GM18858 (cell line): ENCODE measurements at regions not wholly inside any gene's neighbourhood (a gene's known extent, or its start where the extent isn't known, plus 50 kb on each side); places are given as distances from the start of the nearest gene placed in this dataset.
"Not testable (repeated sequence)": the region's sequence is repeated elsewhere in the genome, so short reads cannot be mapped to it uniquely, and the experiment has no call there.

ENCODE experiments used
- ATAC-seq: cut with Tn5 transposase; IDR thresholded peaks from one replicate; pipeline ENCODE4 v1.9.1; 2021; ENCODE audit not compliant: unreplicated experiment

DNA sequence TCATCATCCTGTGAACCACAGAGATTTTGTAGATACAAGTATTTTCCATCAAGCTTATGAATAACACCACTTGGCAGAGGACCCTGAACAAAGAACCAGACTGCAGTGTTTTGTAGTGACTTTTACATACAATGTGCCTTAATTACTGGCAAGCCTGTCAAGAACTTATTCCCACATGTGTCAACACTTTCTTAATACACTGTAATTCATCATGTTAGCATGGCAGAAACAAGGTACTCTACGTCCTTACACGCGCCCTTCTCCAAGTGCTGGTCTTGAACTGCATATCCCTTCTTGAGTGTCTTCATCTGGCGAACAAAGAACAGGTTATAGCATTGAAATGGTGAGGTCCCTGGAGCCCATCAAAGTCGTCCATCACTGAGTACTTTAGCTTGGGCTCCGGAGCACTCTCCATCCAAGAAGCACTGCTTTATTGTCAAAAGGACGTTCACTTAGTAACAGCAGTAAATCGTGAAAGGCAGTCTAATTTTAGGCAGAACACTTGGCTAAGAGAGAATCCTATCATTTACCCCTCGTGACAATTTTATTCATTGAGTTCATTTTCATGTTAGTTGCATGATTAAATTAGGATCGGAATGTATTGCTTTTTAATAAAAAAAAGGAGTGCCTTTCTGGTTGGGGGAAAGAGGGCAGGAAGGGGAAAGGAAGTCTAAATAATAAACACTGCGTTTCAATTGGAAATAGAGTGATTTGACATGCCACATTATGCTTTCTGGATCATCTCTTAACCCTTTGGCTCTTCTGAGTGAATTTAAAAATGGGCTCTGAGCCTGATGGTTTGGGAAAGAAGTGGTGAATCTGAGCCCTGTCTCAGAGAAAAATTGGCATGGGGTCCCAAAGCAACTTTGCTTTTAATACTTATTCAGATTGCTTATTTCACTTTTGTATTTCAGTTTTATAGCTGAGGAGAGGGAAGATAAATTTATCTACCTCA lies 376.1 kb downstream of the DLEU7 start:
- no peak for ATAC-seq

DNA sequence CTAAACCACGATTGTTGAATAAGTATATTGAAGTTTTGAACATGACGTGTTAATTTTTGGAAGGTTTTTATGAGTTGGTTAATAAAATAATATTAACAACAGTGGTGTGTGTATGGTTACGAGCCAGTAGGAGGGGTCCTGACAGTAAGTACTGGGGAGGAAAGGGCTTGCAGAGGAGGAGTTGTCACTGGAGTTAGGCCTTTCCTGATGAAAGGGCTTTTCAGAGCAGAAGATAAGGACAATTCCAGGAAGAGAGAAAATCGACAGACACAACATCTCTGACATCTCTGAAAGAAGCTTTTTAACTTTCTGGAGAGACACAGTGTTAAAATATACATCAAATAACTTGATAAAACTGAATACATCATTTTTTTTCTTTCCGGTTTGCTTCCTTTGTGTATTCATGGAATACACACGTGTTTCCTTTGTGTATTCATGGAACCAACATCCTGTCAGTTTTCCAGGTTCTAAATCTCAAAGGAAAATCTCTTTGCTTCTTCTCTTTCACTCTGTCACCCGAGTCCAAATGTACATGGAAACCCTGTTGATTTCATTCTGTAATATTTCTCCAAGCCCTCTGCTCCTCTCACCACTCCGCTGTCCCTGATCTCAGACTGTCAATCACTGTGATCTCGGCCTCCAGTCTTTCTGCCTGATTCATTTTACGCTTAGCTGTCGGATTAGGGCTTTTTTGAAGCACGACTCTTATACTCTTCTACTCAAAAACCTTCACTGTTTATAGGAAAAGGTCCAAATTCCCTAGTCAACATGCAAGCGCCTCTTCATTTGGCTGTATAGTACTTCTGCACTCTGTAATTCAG lies 374.4 kb downstream of the DLEU7 start:
- no peak for ATAC-seq

DNA sequence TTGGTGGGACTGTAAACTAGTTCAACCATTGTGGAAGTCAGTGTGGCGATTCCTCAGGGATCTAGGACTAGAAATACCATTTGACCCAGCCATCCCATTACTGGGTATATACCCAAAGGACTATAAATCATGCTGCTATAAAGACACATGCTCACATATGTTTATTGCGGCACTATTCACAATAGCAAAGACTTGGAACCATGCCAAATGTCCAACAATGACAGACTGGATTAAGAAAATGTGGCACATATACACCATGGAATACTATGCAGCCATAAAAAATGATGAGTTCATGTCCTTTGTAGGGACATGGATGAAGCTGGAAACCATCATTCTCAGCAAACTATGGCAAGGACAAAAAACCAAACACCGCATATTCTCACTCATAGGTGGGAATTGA lies 370.4 kb downstream of the DLEU7 start:
- not testable (repeated sequence) for ATAC-seq

DNA sequence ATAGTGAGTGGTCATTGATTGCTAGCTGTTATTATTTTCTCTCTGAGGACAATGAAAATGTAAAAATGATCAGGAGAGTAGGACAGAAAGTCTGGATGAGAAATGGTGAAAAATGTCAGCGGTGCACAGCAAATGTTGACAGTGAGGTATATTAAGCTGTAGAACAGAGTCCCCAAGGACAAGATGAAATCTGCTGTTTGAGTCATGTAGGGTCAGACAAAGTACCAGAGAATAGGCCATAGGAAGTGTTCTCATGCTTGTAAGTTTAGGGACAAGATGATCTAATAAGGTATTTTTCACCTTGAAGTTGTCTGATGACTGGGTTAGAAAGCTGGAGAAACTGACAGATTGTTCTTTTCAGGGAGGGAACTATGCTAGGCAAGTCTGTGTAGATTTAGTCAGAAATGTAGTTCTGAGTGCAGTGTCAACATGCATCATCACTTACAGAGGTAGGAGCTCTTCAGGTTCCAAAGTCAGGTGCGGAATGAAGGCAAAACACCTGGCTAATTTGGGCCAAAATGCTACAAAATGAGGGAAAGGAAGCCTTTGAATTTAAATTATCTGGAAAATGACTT lies 369.3 kb downstream of the DLEU7 start:
- no peak for ATAC-seq

DNA sequence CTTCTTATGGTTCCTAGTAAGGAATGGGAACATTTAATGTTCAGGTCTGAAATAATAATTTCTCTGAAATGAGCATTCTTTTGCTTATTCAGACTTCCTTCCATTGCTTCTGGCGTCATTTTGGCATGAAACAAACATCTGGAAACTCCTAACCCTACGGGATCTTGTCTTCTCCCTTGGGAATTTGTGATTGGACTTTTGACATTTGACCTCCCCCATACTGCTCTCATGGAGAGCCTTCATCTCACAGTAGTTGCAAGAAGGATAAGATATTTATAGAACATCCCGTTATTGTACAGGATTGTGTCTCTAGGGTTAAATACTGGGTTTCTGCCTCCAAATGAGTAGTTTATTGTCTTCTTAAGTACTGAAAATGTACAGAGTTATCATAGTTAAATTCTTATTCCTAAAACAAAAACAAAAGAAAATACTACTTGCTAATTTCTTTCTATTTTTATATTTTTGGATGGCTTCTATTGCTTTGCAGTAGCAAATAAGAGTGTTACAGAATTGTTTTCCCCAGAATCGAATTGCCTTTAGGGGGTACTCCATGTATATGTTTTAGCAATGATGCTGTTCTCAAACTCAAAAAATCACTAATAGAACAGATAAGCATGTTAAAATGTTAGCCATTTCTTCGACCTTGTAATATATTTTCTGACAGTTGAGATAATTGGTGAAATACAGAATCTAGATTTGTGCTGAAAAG lies 366.8 kb downstream of the DLEU7 start:
- no peak for ATAC-seq

DNA sequence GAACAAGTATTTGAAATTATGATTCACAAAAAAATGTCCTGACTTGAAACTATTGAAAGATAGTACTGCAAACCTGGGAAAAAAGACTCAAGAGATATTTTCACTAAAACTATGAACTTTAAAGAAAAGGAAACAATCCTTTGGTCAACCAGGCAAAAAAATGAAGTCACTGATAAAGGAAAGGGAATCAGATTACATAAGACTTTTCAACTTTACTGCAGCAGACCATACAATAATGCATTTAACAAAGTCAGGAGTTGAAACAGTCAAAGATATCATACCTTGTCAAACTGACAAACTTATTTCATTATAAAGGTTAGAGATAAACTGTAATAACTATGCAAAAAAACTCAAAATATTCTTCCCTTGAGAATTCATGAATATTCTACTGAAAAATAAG lies 361.6 kb downstream of the DLEU7 start:
- no peak for ATAC-seq

DNA sequence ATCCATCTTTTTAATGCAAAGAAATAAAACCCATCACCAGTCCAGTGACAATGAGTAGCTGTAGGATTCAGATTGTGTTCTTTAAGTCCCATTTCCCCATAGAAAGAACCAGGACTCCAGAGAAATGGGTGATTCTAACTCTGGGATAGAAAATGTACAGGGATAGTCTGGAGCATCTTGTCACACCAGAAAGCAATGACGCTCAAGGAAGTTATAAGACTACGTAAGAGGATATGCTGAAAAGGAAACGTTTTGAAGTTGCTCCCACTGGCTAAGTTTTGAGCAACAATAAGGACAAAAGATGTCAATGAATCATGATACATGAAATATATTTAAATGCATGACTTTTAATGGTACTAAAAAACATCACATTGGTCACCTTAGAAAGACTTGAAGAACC lies 360.1 kb downstream of the DLEU7 start:
- no peak for ATAC-seq

DNA sequence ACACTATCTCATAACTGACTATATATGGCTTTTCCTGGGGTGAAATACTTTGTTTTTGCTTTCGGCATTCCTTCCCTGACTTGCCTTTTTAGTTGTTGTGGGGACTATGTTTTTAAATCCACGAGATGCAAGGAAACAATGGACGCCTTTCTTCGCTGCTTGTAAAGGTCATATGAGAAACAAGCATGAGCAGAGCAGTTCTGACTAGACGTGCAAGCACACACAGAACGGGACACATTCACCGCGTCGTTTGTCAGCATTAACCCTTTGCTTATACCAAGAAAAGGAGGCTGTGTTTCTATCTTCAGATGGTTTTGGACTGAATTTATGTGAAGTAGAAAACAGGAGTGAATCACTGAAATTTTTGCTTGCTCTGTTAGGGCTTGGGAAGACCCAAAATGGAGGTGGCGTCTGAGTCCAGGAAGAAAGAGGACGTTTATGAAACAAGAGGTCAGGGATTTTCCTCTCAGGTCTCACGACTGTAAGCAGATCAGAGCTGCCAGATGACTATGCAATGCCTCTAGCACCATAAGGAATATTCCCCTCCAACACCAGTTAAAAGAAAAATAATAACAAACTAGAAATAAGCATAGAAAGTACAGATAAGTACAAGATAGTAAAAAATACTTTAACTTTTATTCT lies 358.9 kb downstream of the DLEU7 start:
- ATAC-seq = no peak

DNA sequence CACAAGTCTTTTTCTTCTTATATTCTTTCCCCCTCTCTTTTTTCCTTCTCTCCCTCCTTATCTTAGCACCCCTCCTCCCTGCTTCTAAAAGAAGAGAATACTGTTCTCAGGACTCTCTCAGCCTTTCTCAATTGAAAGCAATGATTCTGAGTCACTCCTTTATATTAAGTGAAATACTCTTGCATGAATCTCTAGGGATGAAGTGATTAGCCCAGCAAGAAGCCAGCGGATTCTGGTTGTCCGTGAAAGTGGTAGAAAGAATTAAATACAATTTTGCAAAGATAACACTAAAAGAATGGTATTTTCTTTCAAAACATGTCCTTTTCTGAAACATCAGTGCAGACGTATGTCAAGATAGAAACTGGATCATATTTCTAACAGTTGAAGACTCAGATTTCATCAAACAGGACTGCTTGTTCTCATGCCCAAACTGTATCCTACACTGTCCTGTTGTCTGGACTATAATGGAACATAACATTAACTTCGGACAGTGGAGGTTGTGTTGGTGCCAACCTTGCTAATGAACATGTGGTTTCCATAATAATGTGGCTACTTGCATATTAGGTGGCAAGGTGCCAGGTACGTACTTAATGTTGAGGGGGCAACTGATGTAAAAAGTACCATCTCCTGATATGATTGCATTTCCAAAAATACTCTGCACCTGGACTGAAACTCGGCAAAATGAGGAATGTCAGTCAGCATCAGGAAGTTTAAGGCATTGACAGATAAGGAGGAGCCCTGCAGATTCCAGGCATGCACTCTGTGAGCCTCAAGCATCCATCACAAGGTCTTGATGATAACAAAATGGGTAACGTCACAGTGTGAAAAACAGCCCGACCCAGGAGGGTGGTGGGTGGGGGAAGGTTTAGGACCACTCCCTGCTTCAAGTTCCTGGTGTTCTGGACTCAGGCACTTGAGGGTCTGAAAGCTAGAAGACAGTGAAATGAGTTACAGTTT lies 357.2 kb downstream of the DLEU7 start:
- no peak for ATAC-seq

DNA sequence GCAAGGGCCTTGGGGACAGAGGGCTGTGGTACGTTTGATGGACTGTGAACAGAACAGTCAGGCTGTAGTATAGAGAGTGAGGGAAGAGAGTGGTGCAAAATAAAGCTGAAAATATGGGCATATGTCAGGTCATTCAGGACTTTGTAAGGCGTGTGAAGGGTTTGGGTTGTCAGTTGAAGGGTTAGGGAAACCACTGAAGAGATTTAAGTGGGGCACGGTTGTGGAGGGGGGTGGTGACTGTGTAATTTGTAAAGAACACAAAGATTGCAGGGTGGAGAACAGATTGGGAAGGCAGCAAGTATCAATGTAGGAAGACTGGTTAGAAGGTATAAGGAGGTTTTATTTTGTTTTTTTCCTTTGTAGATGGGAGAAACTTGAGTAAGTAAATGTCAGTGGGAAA lies 349.8 kb downstream of the DLEU7 start:
- ATAC-seq = no peak

DNA sequence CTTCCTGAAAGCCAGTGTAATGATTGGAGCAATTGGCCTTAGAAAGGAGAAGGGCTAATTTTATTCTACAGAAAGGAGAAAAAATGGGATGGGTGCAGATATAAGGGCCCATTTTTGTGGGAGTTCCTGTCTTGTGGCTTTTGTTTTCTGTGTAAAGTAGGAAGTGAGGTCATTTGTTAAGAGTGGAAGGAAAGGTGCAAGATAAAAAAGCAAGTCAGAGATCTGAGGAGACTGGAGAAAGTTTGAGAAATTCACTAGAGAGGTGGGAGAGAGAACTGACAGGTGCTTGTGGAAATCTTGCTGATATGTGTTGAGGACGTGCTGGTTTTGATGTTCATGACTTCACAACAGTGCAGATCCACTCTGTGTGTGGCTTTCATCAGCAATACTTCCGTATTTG lies 349.4 kb downstream of the DLEU7 start:
- no peak for ATAC-seq

DNA sequence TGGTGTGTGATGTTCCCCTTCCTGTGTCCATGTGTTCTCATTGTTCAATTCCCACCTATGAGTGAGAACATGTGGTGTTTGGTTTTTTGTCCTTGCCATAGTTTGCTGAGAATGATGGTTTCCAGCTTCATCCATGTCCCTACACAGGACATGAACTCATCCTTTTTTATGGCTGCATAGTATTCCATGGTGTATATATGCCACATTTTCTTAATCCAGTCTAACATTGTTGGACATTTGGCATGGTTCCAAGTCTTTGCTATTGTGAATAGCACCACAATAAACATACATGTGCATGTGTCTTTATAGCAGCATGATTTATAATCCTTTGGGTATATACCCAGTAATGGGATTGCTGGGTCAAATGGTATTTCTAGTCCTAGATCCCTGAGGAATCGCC lies 340.3 kb downstream of the DLEU7 start:
- ATAC-seq = not testable (repeated sequence)

DNA sequence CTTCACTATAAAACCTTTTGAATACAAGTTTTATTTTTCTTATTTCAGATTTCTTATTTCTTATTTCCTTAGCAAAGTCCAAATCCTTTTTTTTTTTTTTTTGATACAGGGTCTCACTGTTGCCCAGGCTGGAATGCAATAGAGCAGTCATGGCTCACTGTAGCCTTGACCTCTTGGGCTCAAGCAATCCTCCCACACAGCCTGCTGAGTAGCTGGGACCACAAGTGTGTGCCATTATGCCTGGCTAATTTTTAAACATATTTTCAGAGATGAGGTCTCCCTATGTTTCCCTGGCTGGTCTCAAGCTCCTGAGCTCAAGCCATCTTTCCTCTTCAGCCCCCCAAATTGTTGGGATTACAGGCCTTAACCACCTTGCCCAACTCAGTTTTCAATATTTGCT lies 334.3 kb downstream of the DLEU7 start:
- no peak for ATAC-seq

DNA sequence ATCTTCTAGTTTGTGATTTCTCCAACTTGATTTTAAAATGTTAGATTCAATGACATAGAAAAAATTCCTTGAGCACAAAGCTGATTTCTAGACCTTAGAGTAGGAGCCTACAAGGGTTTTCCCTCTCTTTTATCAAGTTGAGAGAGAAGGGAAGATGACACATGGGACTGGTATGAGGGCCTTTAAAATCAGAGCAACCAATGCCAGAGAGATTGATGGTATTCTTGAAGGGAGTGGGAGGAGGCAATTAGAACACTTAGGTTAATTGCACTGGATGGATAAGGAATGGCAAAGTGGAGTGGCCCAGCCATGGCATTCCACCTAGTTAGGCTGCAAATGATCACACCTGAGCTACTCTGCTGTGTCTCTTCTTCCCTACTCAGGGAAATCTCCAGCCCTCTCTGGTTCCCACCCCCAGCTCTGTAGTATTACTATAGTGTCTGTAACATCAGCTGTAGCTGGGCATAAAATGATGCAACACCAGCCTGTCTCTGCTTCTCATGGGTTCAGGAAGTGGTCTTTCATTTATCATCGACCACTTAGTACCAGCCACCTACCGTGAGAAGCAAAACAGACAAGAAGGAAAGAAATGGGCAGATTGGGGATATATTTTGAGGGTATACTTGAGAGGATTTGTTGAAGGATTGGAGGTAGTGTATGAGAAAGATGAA lies 333.6 kb downstream of the DLEU7 start:
- ATAC-seq = no peak

DNA sequence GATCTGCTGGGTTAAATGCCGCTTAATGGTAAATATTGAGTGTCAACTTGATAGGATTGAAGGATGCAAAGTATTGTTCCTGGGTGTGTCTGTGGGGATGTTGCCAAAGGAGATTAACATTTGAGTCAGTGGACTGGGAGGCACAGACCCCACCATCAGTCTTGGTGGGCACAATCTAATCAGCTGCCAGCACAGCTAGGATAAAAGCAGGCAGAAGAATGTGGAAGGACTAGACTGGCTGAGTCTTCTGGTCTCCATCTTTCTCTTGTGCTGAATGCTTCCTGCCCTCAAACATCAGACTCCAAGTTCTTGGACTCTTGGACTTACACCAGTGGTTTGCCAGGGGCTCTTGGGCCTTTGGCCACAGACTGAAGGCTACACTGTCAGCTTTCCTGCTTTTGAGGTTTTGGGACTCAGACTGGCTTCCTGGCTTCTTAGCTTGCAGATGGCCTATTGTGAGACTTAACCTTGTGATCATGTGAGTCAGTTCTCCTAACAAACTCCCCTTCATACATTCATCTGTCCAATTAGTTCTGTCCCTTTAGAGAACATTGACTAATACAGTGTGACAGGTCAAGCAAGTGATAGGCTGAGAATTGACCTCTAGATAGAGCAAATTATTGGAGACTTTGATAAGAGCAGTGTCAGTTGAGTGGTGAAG lies 332.5 kb downstream of the DLEU7 start:
- not testable (repeated sequence) for ATAC-seq

DNA sequence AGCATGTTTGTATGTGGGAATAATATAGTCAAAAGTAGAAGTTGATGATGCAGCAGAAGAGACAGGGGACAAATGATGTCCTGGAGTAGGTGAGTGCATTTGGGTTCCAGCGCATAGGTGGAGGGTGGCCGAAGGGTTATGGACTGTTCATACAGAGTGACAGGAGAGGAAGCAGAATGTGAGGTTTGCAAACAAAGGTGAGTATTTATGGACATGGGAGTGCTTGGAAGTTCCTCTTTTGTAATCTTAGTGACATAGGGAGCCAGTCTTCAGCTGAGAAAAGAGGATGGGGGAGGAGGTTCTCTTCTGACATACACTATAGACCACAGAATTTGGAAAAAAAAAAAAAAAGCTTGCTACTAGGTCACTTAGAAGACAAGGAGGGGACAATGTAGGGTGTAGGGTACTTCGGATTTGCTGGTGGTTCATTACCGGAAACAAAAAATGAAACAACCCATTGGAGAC lies 331.6 kb downstream of the DLEU7 start:
- ATAC-seq = no peak

DNA sequence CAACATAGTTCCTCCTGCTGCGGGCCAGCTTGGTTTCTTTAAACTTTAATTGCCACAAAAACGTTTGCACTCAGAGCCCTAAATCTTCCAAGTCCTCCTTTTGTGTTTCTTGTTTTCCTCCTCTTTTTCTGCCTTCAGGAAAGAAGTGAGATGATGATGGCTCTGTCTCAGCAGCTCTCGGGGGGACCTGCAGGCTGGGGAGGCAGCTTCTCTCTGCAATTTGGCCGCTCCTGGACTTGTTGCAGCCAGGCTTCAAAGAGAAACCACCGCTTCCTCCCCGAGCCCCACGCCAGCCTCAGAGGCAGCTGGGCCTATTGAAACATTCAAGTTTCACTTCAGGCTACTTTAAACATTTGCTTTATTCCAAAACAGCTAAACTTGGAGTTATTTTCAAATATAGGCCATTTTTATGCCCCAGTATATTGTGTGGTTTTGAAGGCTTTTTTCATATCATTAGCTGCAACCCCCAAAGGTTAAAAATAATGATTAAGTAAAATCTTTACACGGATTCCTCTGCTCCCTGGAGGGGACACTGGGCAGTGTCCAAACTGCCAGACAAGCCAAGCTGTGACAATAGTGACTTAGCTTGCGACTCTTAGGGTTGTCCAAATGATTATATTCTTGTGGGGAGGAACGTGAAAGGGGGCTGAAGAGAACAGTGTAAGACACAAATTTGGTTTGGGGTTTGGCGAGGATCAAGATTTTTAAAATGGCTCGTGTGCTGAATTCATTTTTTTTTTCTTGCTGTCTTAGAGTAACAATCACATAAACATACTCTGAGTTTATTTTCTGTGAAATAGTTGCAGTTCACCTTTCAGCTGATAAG lies 330.8 kb downstream of the DLEU7 start:
- peak; percentile 73 for ATAC-seq
